Thoracic aorta (tissue), 2 donors: ENCODE measurements at regions not wholly inside any gene's neighbourhood (a gene's known extent, or its start where the extent isn't known, plus 50 kb on each side); places are given as distances from the start of the nearest gene placed in this dataset.

Experiments
- ATAC-seq: fragments of 150-250 bp; one replicate; pipeline ENCODE4 v1.8.0; 2017; ENCODE audit warnings: low read depth; ENCODE audit not compliant: insufficient number of reproducible peaks, low FRiP score
- DNase-seq: peaks from one replicate; pipeline ENCODE4 v3.0.0-alpha.2; 2020; ENCODE audit warnings: low spot score
- H3K27ac ChIP-seq, 2 donors: fragments of 200-600 bp; sonication (generic); 1 replicate in 1 of 2; 2 replicates in 1 of 2; pipeline ENCODE4 v1.5.1; 2016; ENCODE audit warnings: mild to moderate bottlenecking in 2 of 2, moderate library complexity in 2 of 2
- H3K27me3 ChIP-seq: fragments of 200-600 bp; sonication (generic); replicated peaks from 2 replicates; pipeline ENCODE4 v1.6.0; 2016; ENCODE audit warnings: mild to moderate bottlenecking; ENCODE audit not compliant: insufficient read depth
- H3K36me3 ChIP-seq: fragments of 200-600 bp; sonication (generic); one replicate; pipeline ENCODE4 v1.5.1; 2016
- H3K4me1 ChIP-seq, 2 donors: fragments of 200-600 bp; sonication (generic); 1 replicate in 1 of 2; 2 replicates in 1 of 2; pipeline versions ENCODE4 v1.5.1 to v1.6.0; 2016; ENCODE audit warnings: low read depth in 2 of 2, mild to moderate bottlenecking in 1 of 2; ENCODE audit not compliant: control insufficient read depth in 1 of 2
- H3K4me3 ChIP-seq: fragments of 200-600 bp; sonication (generic); 2 replicates; pipeline ENCODE4 v1.5.1; 2016; ENCODE audit warnings: mild to moderate bottlenecking
- H3K9me3 ChIP-seq: fragments of 200-600 bp; sonication (generic); 2 replicates; pipeline ENCODE4 v1.5.1; 2016
- CTCF ChIP-seq: fragments of 200-600 bp; sonication (generic); IDR thresholded peaks from one replicate; pipeline ENCODE4 v1.5.1; 2019; ENCODE audit warnings: antibody characterized with exemption

- Histone ChIP-seq H3K4me1 (peaks cover 4 to 18% of the 10 kb centered on the region in 2 donors), H3K4me3 (no peak overlapping the region), H3K36me3 (no peaks in the 10 kb centered on the region), H3K27ac (no peak overlapping the region), H3K27me3 (no peaks in the 10 kb centered on the region), H3K9me3 (no peaks in the 10 kb centered on the region)
- TF ChIP-seq CTCF = no peak
- ATAC-seq = no peak
- DNase-seq = no peak
Observed at GRCh38 chr6:170127151-170127550, 163.7 kb downstream of the DLL1 start.

GRCh38 chr6:170125456-170126300, 165.2 kb downstream of the DLL1 start:
- no peak overlapping the region for H3K4me3 ChIP-seq
- DNase-seq = no peak
- TF ChIP-seq CTCF = no peak

DNA sequence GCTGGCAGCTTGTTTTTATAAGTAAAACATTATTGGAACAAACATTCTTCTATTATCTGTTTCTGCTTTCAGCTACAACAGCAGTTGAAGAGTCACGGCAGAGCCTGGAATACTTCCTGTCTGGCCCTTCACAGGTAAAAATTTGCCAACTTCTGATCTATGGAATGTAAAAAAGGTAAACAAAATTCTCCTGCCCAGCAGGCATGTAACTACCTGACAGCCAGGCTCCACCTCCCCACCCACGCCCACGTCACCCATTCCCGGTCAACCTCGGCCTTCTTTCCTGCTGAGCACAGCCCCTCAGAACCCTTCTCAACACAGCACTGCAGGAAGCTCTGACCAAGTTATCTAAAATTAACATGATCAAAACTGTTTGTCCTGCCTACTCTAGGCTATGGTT, 166.0 kb downstream of the DLL1 start:
- ATAC-seq = no peak
- Histone ChIP-seq H3K4me1 (peaks cover 4 to 13% of the 10 kb centered on the region in 2 donors), H3K27me3 (peaks cover 4% of the 10 kb centered on the region), H3K4me3 (no peak overlapping the region), H3K27ac (no peak overlapping the region), H3K36me3 (no peaks in the 10 kb centered on the region), H3K9me3 (peaks cover 16% of the 10 kb centered on the region)
- no peak for TF ChIP-seq CTCF
- DNase-seq = no peak

More at GRCh38 chr6:170125456-170126300, 165.2 kb downstream of the DLL1 start:
- H3K36me3 ChIP-seq = no peaks in the 10 kb centered on the region
- peaks cover 9% of the 10 kb centered on the region for H3K9me3 ChIP-seq
- no peak for ATAC-seq
- H3K27me3 ChIP-seq = peaks cover 4% of the 10 kb centered on the region
- no peak overlapping the region for H3K27ac ChIP-seq
- H3K4me1 ChIP-seq = peaks cover 4 to 18% of the 10 kb centered on the region in 2 donors

DNA sequence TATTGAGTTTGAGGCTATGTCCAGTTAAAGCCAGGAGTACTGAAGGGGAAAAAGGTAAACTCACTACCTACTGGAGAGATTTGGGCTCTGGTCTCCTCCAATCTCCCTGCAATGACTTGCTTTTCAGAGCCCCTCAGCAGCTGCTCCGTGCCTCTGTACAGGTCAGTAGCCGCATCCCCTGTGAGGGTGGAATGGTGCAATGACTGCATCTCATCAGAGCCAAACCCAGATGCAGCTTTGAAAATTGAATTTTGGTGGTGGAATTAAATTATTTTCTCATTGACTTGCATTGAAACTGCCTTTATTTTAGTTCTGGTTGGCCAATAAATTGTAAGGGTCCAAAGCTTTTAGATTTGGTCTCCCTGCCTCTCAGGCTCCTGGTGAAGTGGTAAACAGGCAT, 166.7 kb downstream of the DLL1 start:
- peaks cover 19% of the 10 kb centered on the region for H3K9me3 ChIP-seq
- no peaks in the 10 kb centered on the region for H3K36me3 ChIP-seq
- no peak for TF ChIP-seq CTCF
- H3K27me3 ChIP-seq = peaks cover 4% of the 10 kb centered on the region
- no peak overlapping the region for H3K4me3 ChIP-seq
- H3K4me1 ChIP-seq = peaks cover 0 to 7% of the 10 kb centered on the region in 2 donors
- DNase-seq = no peak
- H3K27ac ChIP-seq = no peak overlapping the region
- ATAC-seq = no peak

DNA sequence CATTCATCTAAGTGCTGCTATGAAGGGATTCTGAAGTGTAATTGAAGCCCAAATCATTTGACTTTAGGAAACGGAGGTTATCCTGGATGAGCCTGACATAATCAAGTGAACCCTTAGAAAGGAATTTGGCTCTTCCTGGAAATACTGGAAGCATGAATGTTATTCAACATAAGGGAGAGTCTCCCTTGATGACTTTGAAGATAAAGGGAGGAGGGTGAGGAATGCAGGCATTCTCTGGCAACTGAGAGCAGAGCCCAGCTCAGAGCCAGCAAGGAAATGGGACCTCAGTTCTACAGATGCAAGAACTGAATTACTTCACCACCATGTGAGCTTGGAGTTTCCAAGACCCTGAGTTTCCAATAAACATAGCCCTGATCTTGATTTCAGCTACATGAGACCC, 168.2 kb downstream of the DLL1 start:
- H3K4me1 ChIP-seq = no peaks in the 10 kb centered on the region
- no peak for TF ChIP-seq CTCF
- H3K27me3 ChIP-seq = peaks cover 4% of the 10 kb centered on the region
- no peak for DNase-seq
- no peak overlapping the region for H3K4me3 ChIP-seq
- no peak for ATAC-seq
- peaks cover 19% of the 10 kb centered on the region for H3K9me3 ChIP-seq
- no peaks in the 10 kb centered on the region for H3K36me3 ChIP-seq
- H3K27ac ChIP-seq = no peak overlapping the region
